C4-2B (cell line): ENCODE measurements at regions not wholly inside any gene's neighbourhood (a gene's known extent, or its start where the extent isn't known, plus 50 kb on each side); places are given as distances from the start of the nearest gene placed in this dataset.
"Not testable (repeated sequence)": the region's sequence is repeated elsewhere in the genome, so short reads cannot be mapped to it uniquely, and the experiment has no call there.

Source experiments
- ZFX ChIP-seq: fragments of 450-650 bp; IDR thresholded peaks from 2 replicates; pipeline ENCODE4 v1.6.1; 2017
- TF ChIP-seq, protein P1 (sequence below): fragments of 450-650 bp; conservative IDR thresholded peaks from 2 replicates; pipeline ENCODE4 v1.5.1; 2017; ENCODE audit warnings: mild to moderate bottlenecking

DNA sequence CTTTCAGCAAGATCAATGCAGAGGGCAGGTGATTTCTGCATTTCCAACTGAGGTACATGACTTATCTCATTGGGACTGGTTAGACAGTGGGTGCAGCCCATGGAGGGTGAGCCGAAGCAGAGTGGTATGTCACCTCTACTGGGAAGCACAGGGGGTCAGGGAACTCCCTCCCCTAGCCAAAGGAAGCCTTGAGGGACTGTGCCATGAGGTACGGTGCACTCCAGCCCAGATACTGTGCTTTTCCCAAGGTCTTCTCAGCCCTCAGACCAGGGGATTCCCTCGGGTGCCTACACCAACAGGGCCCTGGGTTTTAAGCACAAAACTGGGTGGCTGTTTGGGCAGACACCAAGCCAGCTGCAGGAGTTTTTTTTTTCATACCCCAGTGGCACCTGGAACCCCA lies 329.5 kb upstream of the TMEFF2 start:
- TF ChIP-seq, protein P1, sequence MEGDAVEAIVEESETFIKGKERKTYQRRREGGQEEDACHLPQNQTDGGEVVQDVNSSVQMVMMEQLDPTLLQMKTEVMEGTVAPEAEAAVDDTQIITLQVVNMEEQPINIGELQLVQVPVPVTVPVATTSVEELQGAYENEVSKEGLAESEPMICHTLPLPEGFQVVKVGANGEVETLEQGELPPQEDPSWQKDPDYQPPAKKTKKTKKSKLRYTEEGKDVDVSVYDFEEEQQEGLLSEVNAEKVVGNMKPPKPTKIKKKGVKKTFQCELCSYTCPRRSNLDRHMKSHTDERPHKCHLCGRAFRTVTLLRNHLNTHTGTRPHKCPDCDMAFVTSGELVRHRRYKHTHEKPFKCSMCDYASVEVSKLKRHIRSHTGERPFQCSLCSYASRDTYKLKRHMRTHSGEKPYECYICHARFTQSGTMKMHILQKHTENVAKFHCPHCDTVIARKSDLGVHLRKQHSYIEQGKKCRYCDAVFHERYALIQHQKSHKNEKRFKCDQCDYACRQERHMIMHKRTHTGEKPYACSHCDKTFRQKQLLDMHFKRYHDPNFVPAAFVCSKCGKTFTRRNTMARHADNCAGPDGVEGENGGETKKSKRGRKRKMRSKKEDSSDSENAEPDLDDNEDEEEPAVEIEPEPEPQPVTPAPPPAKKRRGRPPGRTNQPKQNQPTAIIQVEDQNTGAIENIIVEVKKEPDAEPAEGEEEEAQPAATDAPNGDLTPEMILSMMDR, result not testable (repeated sequence)
- TF ChIP-seq ZFX, result not testable (repeated sequence)
